WI38 (cell line): ENCODE measurements at regions not wholly inside any gene's neighbourhood (a gene's known extent, or its start where the extent isn't known, plus 50 kb on each side); places are given as distances from the start of the nearest gene placed in this dataset.

Experiments
- H3K4me3 ChIP-seq: 2 replicates; pipeline ENCODE4 v1.5.1; 2011; ENCODE audit warnings: low read depth, mild to moderate bottlenecking, control low read depth, low read length
- CTCF ChIP-seq: IDR thresholded peaks from 2 replicates; pipeline ENCODE4 v1.5.1; 2012; ENCODE audit warnings: low read depth, mild to moderate bottlenecking, control low read depth, low read length

GRCh38 chr2:145692971-145693478 lies 1173.1 kb upstream of the ZEB2 start:
- no peak for TF ChIP-seq CTCF
- no peak overlapping the region for H3K4me3 ChIP-seq

- no peak overlapping the region for H3K4me3 ChIP-seq
- TF ChIP-seq CTCF: no peak
Observed at GRCh38 chr2:145691659-145692058, 1171.7 kb upstream of the ZEB2 start.

- no peak for TF ChIP-seq CTCF
- H3K4me3 ChIP-seq: no peak overlapping the region
Observed at GRCh38 chr2:145690183-145690778, 1170.4 kb upstream of the ZEB2 start.

- no peak for TF ChIP-seq CTCF
- no peak overlapping the region for H3K4me3 ChIP-seq
Observed at GRCh38 chr2:145689277-145689676, 1169.4 kb upstream of the ZEB2 start.

- H3K4me3 ChIP-seq: no peak overlapping the region
- no peak for TF ChIP-seq CTCF
Observed at GRCh38 chr2:145688156-145688555, 1168.2 kb upstream of the ZEB2 start.

- no peak overlapping the region for H3K4me3 ChIP-seq
Observed at GRCh38 chr2:145687442-145688134, 1167.7 kb upstream of the ZEB2 start.

More at GRCh38 chr2:145687442-145688134, 1167.7 kb upstream of the ZEB2 start:
- no peak for TF ChIP-seq CTCF
